Panc1 (cell line): ENCODE measurements at regions not wholly inside any gene's neighbourhood (a gene's known extent, or its start where the extent isn't known, plus 50 kb on each side); places are given as distances from the start of the nearest gene placed in this dataset.

Experiments used
- ATAC-seq: fragments of 200-7000 bp; cut with Tn5 transposase; 2 replicates; pipeline ENCODE4 v1.9.1; 2020; ENCODE audit warnings: mild to moderate bottlenecking, moderate library complexity
- BruUV-seq: library from RNA; stranded (reverse); fragments of 400-500 nt; replicated peaks from 2 replicates; lab custom pipeline; 2021; lab: Mats Ljungman, UMichigan
- CTCF ChIA-PET: fragments of 300-600 bp; sonication (Branson Sonifier 250); formaldehyde crosslinking; loops from one replicate; lab custom pipeline; 2022; ENCODE audit warnings: antibody characterized with exemption; lab: Charles Lee
- POLR2A ChIA-PET: fragments of 300-600 bp; sonication (Branson Sonifier 250); formaldehyde crosslinking; loops from one replicate; lab custom pipeline; 2022; ENCODE audit warnings: antibody characterized with exemption; lab: Charles Lee
- DNase-seq: peaks from one replicate; pipeline ENCODE4 v3.0.0-alpha.2; 2010; ENCODE audit warnings: low read depth, low spot score
- H3K27ac ChIP-seq: 2 replicates; pipeline ENCODE4 v1.5.1; 2011; ENCODE audit warnings: mild to moderate bottlenecking, low read length, inconsistent platforms
- H3K27me3 ChIP-seq: fragments of 200-500 bp; sonication (Bioruptor generic); 2 replicates; pipeline ENCODE4 v1.6.0; 2014; ENCODE audit warnings: low read length, inconsistent platforms; ENCODE audit not compliant: control insufficient read depth, insufficient read depth
- H3K36me3 ChIP-seq: fragments of 200-500 bp; sonication (Bioruptor generic); 2 replicates; pipeline ENCODE4 v1.5.1; 2014; ENCODE audit warnings: inconsistent platforms, mild to moderate bottlenecking, low read length, moderate library complexity; ENCODE audit not compliant: control insufficient read depth, insufficient read depth
- H3K4me1 ChIP-seq: 2 replicates; pipeline ENCODE4 v1.5.1; 2011; ENCODE audit warnings: inconsistent platforms, mild to moderate bottlenecking, low read length, moderate library complexity; ENCODE audit not compliant: control insufficient read depth, insufficient read depth
- H3K4me3 ChIP-seq, 2 experiments: 2 replicates each; pipeline ENCODE4 v1.5.1; 2011 to 2012; ENCODE audit warnings: low read depth in 2 of 2, low read length in 2 of 2, mild to moderate bottlenecking in 2 of 2, inconsistent platforms in 1 of 2, moderate library complexity in 1 of 2
- H3K9me3 ChIP-seq: fragments of 200-500 bp; sonication (Bioruptor generic); 2 replicates; pipeline ENCODE4 v1.5.1; 2014; ENCODE audit warnings: low read depth, mild to moderate bottlenecking, inconsistent platforms, low read length, moderate library complexity; ENCODE audit not compliant: control insufficient read depth, insufficient read depth
- CTCF ChIP-seq: fragments of 450-650 bp; IDR thresholded peaks from 2 replicates; pipeline ENCODE4 v1.5.1; 2017; ENCODE audit warnings: mild to moderate bottlenecking
- POLR2AphosphoS5 ChIP-seq: IDR thresholded peaks from 2 replicates; pipeline ENCODE4 v1.6.1; 2012; ENCODE audit warnings: mild to moderate bottlenecking, low read depth, low read length, moderate library complexity
- REST ChIP-seq, 2 experiments: IDR thresholded peaks; 2 replicates each; pipeline ENCODE4 v1.6.1; 2011 to 2012; ENCODE audit warnings: low read depth in 2 of 2, control low read depth in 1 of 2, low read length in 1 of 2, mild to moderate bottlenecking in 1 of 2, moderate library complexity in 1 of 2; ENCODE audit not compliant: insufficient read depth in 1 of 2
- SIN3A ChIP-seq: IDR thresholded peaks from 2 replicates; pipeline ENCODE4 v1.6.1; 2012; ENCODE audit warnings: low read depth, mild to moderate bottlenecking, low read length, moderate library complexity, borderline replicate concordance; ENCODE audit not compliant: insufficient read depth
- TCF7L2 ChIP-seq: IDR thresholded peaks from 2 replicates; pipeline ENCODE4 v1.6.1; 2011; ENCODE audit warnings: mild to moderate bottlenecking, low read depth, low read length, inconsistent platforms
- in situ Hi-C: cut with HindIII; loops from 2 replicates; pipeline ENCODE4 v1.10.0; 2016; ENCODE audit warnings: low sequenced_read_pairs, low pct_unique_long_range_greater_than_20kb
- intact Hi-C: fragments of 100-400 bp; cut with micrococcal nuclease; formaldehyde crosslinking; loops from one replicate; pipeline ENCODE4 v1.10.0; 2022; ENCODE audit not compliant: unreplicated experiment

GRCh38 chr14:97056086-97056485 lies 258.9 kb downstream of the VRK1 start:
- no peaks in the 10 kb centered on the region for H3K4me1 ChIP-seq
- in situ Hi-C loops = no loop called here
- TF ChIP-seq TCF7L2 = no peak
- no peak for TF ChIP-seq REST (IDR thresholded peaks at IDR 0.05; ENCODE audit: insufficient read depth in 1 of 2, low read depth in 2 of 2, low read length in 1 of 2)
- TF ChIP-seq POLR2AphosphoS5 = no peak
- no peak for TF ChIP-seq SIN3A
- no peak for TF ChIP-seq CTCF
- CTCF ChIA-PET = no interaction called here
- H3K36me3 ChIP-seq = no peaks in the 10 kb centered on the region
- no peaks in the 10 kb centered on the region for H3K9me3 ChIP-seq
- DNase-seq = no peak
- H3K4me3 ChIP-seq = no peak overlapping the region
- H3K27ac ChIP-seq = no peak overlapping the region
- intact Hi-C loops = no loop called here
- POLR2A ChIA-PET = no interaction called here
- no peak for ATAC-seq
- no peaks in the 10 kb centered on the region; the same call in 1 of the 2 replicates for H3K27me3 ChIP-seq
- BruUV-seq = no TSS peak

GRCh38 chr14:97057238-97058073 lies 260.3 kb downstream of the VRK1 start:
- ATAC-seq (no peak), DNase-seq (no peak)
- H3K9me3 ChIP-seq = no peaks in the 10 kb centered on the region
- in situ Hi-C loops (no loop called here), intact Hi-C loops (no loop called here)
- no peak overlapping the region for H3K4me3 ChIP-seq
- BruUV-seq = no TSS peak
- CTCF ChIA-PET = no interaction called here
- no peak for TF ChIP-seq SIN3A
- TF ChIP-seq TCF7L2 = no peak
- TF ChIP-seq REST (IDR thresholded peaks at IDR 0.05; ENCODE audit: insufficient read depth in 1 of 2, low read depth in 2 of 2, low read length in 1 of 2) = no peak
- TF ChIP-seq POLR2AphosphoS5 = no peak
- TF ChIP-seq CTCF = no peak
- H3K4me1 ChIP-seq = no peaks in the 10 kb centered on the region
- POLR2A ChIA-PET = no interaction called here
- no peaks in the 10 kb centered on the region for H3K36me3 ChIP-seq
- no peaks in the 10 kb centered on the region; the same call in 1 of the 2 replicates for H3K27me3 ChIP-seq
- H3K27ac ChIP-seq = no peak overlapping the region
